LNCaP clone FGC (cell line): ENCODE measurements at regions not wholly inside any gene's neighbourhood (a gene's known extent, or its start where the extent isn't known, plus 50 kb on each side); places are given as distances from the start of the nearest gene placed in this dataset.

Source experiments
- DNase-seq: peaks from one replicate; pipeline ENCODE4 v3.0.0-alpha.2; 2011; ENCODE audit warnings: low read depth
- H3K4me3 ChIP-seq: 2 replicates; pipeline ENCODE4 v1.5.1; 2011; ENCODE audit warnings: mild to moderate bottlenecking, low read depth, low read length, control low read depth
- CTCF ChIP-seq: IDR thresholded peaks from 2 replicates; pipeline ENCODE4 v1.5.1; 2012; ENCODE audit warnings: mild to moderate bottlenecking; ENCODE audit not compliant: control insufficient read depth, insufficient read depth; ENCODE audit errors: extremely low read depth

DNA sequence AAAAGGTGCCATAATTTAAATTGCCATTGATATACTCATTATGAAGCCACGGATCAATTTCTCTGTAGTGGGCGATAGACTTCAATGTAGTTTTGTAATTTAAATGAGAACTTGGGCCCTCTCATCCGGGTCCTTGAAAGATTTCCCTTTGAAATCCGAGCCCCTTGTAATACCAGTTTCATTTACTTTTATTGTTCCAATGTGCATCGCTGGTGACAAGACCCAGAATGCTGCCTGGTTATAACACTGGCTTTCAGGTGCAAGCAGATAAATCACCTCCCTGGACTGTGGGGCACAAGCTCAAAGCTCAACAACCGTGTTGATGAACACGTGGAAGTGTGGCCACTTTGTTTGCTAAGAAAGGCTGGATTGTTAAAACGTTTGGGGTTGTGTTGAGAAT, 68.9 kb upstream of the FZD10 start:
- no peak for DNase-seq
- TF ChIP-seq CTCF, result no peak

GRCh38 chr12:130097342-130097741, 64.9 kb upstream of the FZD10 start:
- TF ChIP-seq CTCF, result no peak
- H3K4me3 ChIP-seq, result no peak overlapping the region
- no peak for DNase-seq

More for the DNA sequence above, 68.9 kb upstream of the FZD10 start:
- H3K4me3 ChIP-seq, result no peak overlapping the region

- no peak overlapping the region for H3K4me3 ChIP-seq
- TF ChIP-seq CTCF, result no peak
- no peak for DNase-seq
Measured at GRCh38 chr12:130097798-130098255, 64.4 kb upstream of the FZD10 start.

DNA sequence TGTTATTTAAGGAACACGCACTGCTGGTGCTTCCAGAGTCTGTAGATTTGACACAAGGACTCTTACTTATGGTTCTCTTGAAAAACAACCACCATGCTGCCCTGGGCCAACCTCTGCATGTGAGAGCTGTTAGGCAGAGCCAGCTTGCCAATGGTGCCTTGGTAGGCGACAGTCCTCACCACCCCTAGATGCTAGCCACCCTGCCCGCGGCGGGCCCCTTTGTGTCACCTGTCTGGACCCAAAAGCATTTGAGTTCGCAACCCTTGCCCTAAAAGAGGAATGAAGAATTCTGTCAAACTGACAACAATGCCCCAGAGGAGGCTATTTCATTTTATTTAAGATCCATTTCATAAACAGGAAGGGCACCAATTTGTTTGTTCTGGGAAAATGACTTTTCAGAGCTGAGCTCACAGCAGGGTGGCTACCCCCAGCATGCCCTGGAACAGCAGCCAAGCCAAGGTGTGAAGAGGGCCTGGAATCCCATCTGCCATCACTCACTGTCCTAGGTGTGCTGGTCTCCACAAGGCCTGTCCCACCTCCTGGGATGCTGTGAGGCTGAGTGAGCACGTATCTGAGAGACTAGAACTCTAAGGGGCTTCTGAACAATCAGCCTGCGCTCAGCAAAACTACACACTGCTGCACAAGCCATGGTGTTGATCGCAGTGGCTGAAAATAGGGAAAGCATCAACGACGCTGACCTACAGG, 63.8 kb upstream of the FZD10 start:
- H3K4me3 ChIP-seq, result no peak overlapping the region
- TF ChIP-seq CTCF, result no peak
- DNase-seq, result no peak

DNA sequence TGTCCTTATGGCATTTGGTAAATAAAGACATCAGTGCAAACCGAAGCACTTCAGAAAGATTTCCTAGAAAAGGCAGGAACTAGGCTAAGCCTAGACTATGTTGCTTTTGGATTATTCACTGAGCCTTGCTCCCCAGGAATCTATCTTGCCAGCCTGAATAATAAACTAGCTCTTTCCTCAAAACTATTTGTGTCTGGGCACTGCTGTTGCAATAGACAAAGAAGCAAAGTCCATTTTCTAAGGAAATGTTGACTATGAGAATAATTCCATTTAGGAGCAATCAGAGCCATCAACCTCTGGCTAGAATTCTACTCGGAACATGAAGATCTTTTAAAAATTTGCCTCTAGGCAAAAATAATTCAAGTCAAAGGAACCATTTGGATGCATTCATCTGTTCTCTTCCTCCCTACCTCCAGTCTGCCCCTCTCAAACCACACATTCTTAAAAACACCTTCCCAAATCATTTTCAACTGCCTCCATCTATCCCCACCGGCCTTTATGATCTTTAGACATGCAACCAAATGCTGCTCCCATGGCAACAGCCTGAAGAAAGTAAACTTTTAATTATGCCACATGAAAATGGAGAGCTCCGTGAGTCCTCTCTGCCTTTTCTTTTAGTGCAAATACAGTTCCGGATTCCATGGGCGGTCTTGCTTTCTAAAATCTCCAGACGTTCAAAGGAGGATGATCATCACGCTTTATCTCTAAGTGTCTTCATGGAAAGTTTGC, 61.5 kb upstream of the FZD10 start:
- no peak for TF ChIP-seq CTCF
- DNase-seq, result no peak
- no peak overlapping the region for H3K4me3 ChIP-seq

DNA sequence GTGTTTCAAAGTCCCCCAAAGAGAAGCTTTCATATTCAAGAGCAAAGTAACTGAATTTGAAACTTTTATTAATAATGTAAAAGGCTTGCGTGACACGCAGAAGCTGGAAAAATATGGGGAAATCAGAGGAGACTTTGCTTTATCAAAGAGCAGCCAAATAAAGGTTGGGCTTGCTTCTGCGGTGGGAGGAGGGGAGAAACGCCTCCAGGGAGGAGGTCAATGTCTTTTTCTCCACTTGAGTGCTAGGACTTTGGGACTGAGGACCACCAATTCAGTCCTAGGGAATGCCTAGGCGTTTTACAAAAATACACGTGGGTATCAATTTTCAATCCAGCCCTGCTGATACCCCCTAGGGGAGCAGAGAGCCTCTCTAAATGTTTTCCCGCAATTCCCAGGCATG, 60.9 kb upstream of the FZD10 start:
- no peak overlapping the region for H3K4me3 ChIP-seq
- DNase-seq, result no peak
- no peak for TF ChIP-seq CTCF
